ENCODE measurements at regions not wholly inside any gene's neighbourhood (a gene's known extent, or its start where the extent isn't known, plus 50 kb on each side); places are given as distances from the start of the nearest gene placed in this dataset.
A peak's percentile ranks its signal among the peaks of the same experiment; 100 is the strongest.

- DNase-seq (ENCODE audit: extremely low read depth, low read depth): no peak
Observed at GRCh38 chr20:10857352-10858070, 183.7 kb upstream of the JAG1 start.

GRCh38 chr20:10861090-10861489, 187.3 kb upstream of the JAG1 start:
- no peak for TF ChIP-seq CTCF (IDR thresholded peaks at IDR 0.05; ENCODE audit: low read depth, low read length)
- peak; percentile 64 for DNase-seq (ENCODE audit: extremely low read depth, low read depth)

More at GRCh38 chr20:10857352-10858070, 183.7 kb upstream of the JAG1 start:
- TF ChIP-seq CTCF (IDR thresholded peaks at IDR 0.05; ENCODE audit: low read depth, low read length): no peak

GRCh38 chr20:10861619-10862018, 187.8 kb upstream of the JAG1 start:
- no peak for DNase-seq (ENCODE audit: extremely low read depth, low read depth)
- TF ChIP-seq CTCF (IDR thresholded peaks at IDR 0.05; ENCODE audit: low read depth, low read length): no peak

- DNase-seq (ENCODE audit: extremely low read depth, low read depth): peak; percentile 64
Observed at GRCh38 chr20:10863337-10864060, 189.7 kb upstream of the JAG1 start.

GRCh38 chr20:10864076-10864672, 190.4 kb upstream of the JAG1 start:
- DNase-seq (ENCODE audit: extremely low read depth, low read depth): peak; percentile 38
- TF ChIP-seq CTCF (IDR thresholded peaks at IDR 0.05; ENCODE audit: low read depth, low read length): no peak

More at GRCh38 chr20:10863337-10864060, 189.7 kb upstream of the JAG1 start:
- no peak for TF ChIP-seq CTCF (IDR thresholded peaks at IDR 0.05; ENCODE audit: low read depth, low read length)

GRCh38 chr20:10868299-10868698, 194.5 kb upstream of the JAG1 start:
- no peak for DNase-seq (ENCODE audit: extremely low read depth, low read depth)

More at GRCh38 chr20:10868299-10868698, 194.5 kb upstream of the JAG1 start:
- TF ChIP-seq CTCF (IDR thresholded peaks at IDR 0.05; ENCODE audit: low read depth, low read length): no peak
